Keratinocyte (primary cell): ENCODE measurements at regions not wholly inside any gene's neighbourhood (a gene's known extent, or its start where the extent isn't known, plus 50 kb on each side); places are given as distances from the start of the nearest gene placed in this dataset.

Experiments
- DNase-seq: peaks from one replicate; pipeline ENCODE4 v3.0.0-alpha.2; 2011; ENCODE audit warnings: low read depth, missing footprints, low spot score
- FAIRE-seq: peaks from 2 replicates; lab custom pipeline; 2011; peaks lifted over from hg19 to GRCh38; lab: Jason Lieb, UNC
- H2AFZ ChIP-seq: 2 replicates; pipeline ENCODE4 v1.6.0; 2012; ENCODE audit warnings: low read length, control low read depth, inconsistent platforms; ENCODE audit not compliant: control insufficient read depth
- H3K27ac ChIP-seq: 2 replicates; pipeline ENCODE4 v1.5.1; 2011; ENCODE audit warnings: low read length; ENCODE audit not compliant: control insufficient read depth, insufficient read depth
- H3K27me3 ChIP-seq: 3 replicates; pipeline ENCODE4 v1.6.0; 2011; ENCODE audit warnings: low read length; ENCODE audit not compliant: control insufficient read depth, insufficient read depth; ENCODE audit errors: extremely low read depth
- H3K36me3 ChIP-seq, 2 experiments: 2 replicates in 1 of 2; 3 replicates in 1 of 2; pipeline ENCODE4 v1.5.1; 2011; ENCODE audit warnings: low read length in 2 of 2, mild to moderate bottlenecking in 1 of 2; ENCODE audit not compliant: control insufficient read depth in 2 of 2, insufficient read depth in 2 of 2; ENCODE audit errors: extremely low read depth in 1 of 2
- H3K4me1 ChIP-seq: 3 replicates; pipeline ENCODE4 v1.5.1; 2011; ENCODE audit warnings: low read length; ENCODE audit not compliant: control insufficient read depth, insufficient read depth; ENCODE audit errors: extremely low read depth
- H3K4me2 ChIP-seq: 3 replicates; pipeline ENCODE4 v1.6.0; 2011; ENCODE audit warnings: low read depth, low read length; ENCODE audit not compliant: control insufficient read depth, insufficient read depth; ENCODE audit errors: extremely low read depth
- H3K4me3 ChIP-seq, 3 experiments: fragments of 200-600 bp in 1 of 3; sonication (generic) in 1 of 3; 2 replicates in 2 of 3; 3 replicates in 1 of 3; pipeline ENCODE4 v1.5.1; 2011 to 2016; ENCODE audit warnings: low read length in 3 of 3, mild to moderate bottlenecking in 3 of 3, control low read depth in 2 of 3, inconsistent platforms in 1 of 3, low read depth in 1 of 3, mixed read lengths in 1 of 3, mixed run types in 1 of 3, moderate library complexity in 1 of 3; ENCODE audit not compliant: control insufficient read depth in 2 of 3, insufficient read depth in 2 of 3; ENCODE audit errors: extremely low read depth in 1 of 3
- H3K79me2 ChIP-seq: 2 replicates; pipeline ENCODE4 v1.6.0; 2012; ENCODE audit warnings: low read length; ENCODE audit not compliant: control insufficient read depth, insufficient read depth
- H3K9ac ChIP-seq: 3 replicates; pipeline ENCODE4 v1.6.0; 2011; ENCODE audit warnings: low read length; ENCODE audit not compliant: control insufficient read depth, insufficient read depth; ENCODE audit errors: extremely low read depth
- H3K9me1 ChIP-seq: 3 replicates; pipeline ENCODE4 v1.6.0; 2011; ENCODE audit warnings: low read length; ENCODE audit not compliant: control insufficient read depth, insufficient read depth; ENCODE audit errors: extremely low read depth
- H3K9me3 ChIP-seq: 2 replicates; pipeline ENCODE4 v1.5.1; 2012; ENCODE audit warnings: low read depth, low read length; ENCODE audit not compliant: control insufficient read depth
- H4K20me1 ChIP-seq: 3 replicates; pipeline ENCODE4 v1.6.0; 2011; ENCODE audit warnings: low read length; ENCODE audit not compliant: control insufficient read depth, insufficient read depth; ENCODE audit errors: extremely low read depth
- CTCF ChIP-seq, 3 experiments: IDR thresholded peaks in 1 of 3; conservative IDR thresholded peaks in 1 of 3; optimal IDR thresholded peaks in 1 of 3; 2 replicates in 2 of 3; 3 replicates in 1 of 3; pipeline versions ENCODE3 to v1.5.1; 2011; ENCODE audit warnings: low read length in 3 of 3, mild to moderate bottlenecking in 3 of 3, moderate library complexity in 2 of 3, control low read depth in 1 of 3, inconsistent platforms in 1 of 3; ENCODE audit not compliant: insufficient read depth in 2 of 3; ENCODE audit errors: extremely low read depth in 1 of 3
- dilution Hi-C: fragments of 300-500 bp; cut with MboI; formaldehyde crosslinking; loops from one replicate; pipeline ENCODE4 v1.7.0; 2020; ENCODE audit warnings: low sequenced_read_pairs; ENCODE audit not compliant: extremely low pct_ligation_motif_present

GRCh38 chr7:136066304-136067143, 89.4 kb upstream of the MTPN start:
- FAIRE-seq = no peak
- dilution Hi-C loops = no loop called here
- Histone ChIP-seq H4K20me1 (no peaks in the 10 kb centered on the region), H3K27me3 (no peaks in the 10 kb centered on the region), H3K79me2 (no peaks in the 10 kb centered on the region), H3K9me3 (no peaks in the 10 kb centered on the region), H3K9ac (no peak overlapping the region), H3K9me1 (no peaks in the 10 kb centered on the region), H3K4me1 (no peaks in the 10 kb centered on the region), H3K27ac (no peak overlapping the region), H3K4me2 (no peak overlapping the region), H2AFZ (no peak overlapping the region), H3K36me3 (no peaks in the 10 kb centered on the region), H3K4me3 (no peak overlapping the region)
- no peak for DNase-seq
- TF ChIP-seq CTCF (optimal IDR thresholded peaks at IDR 0.05 in 1 of 3, IDR thresholded peaks at IDR 0.05 in 1 of 3, conservative IDR thresholded peaks at IDR 0.05 in 1 of 3; ENCODE audit: extremely low read depth in 1 of 3, insufficient read depth in 2 of 3, low read length in 3 of 3) = no peak

GRCh38 chr7:136064627-136065237, 87.6 kb upstream of the MTPN start:
- Histone ChIP-seq H3K4me3 (no peak overlapping the region), H3K36me3 (no peaks in the 10 kb centered on the region), H2AFZ (no peak overlapping the region), H3K4me1 (no peaks in the 10 kb centered on the region), H3K4me2 (no peak overlapping the region), H3K9me1 (no peaks in the 10 kb centered on the region), H4K20me1 (no peaks in the 10 kb centered on the region), H3K79me2 (no peaks in the 10 kb centered on the region), H3K27ac (no peak overlapping the region), H3K27me3 (no peaks in the 10 kb centered on the region), H3K9me3 (no peaks in the 10 kb centered on the region), H3K9ac (no peak overlapping the region)
- DNase-seq = no peak
- no peak for FAIRE-seq
- dilution Hi-C loops = no loop called here
- TF ChIP-seq CTCF (optimal IDR thresholded peaks at IDR 0.05 in 1 of 3, IDR thresholded peaks at IDR 0.05 in 1 of 3, conservative IDR thresholded peaks at IDR 0.05 in 1 of 3; ENCODE audit: extremely low read depth in 1 of 3, insufficient read depth in 2 of 3, low read length in 3 of 3) = no peak
